H1 (cell line): ENCODE measurements at regions not wholly inside any gene's neighbourhood (a gene's known extent, or its start where the extent isn't known, plus 50 kb on each side); places are given as distances from the start of the nearest gene placed in this dataset.

Experiments used
- CTCF ChIA-PET: fragments of 300-600 bp; sonication (Branson Sonifier 250); formaldehyde crosslinking; loops from one replicate; lab custom pipeline; 2021; ENCODE audit not compliant: partially characterized antibody; lab: Charles Lee
- POLR2A ChIA-PET: fragments of 300-600 bp; sonication (Branson Sonifier 250); formaldehyde crosslinking; loops from one replicate; lab custom pipeline; 2021; ENCODE audit warnings: inconsistent platforms; ENCODE audit not compliant: partially characterized antibody; lab: Charles Lee
- DNase-seq, 2 experiments: peaks; one replicate each; pipeline versions ENCODE4 v3.0.0 to v3.0.0-alpha.2; 2010 to 2022; ENCODE audit warnings: low spot score in 2 of 2, low read depth in 1 of 2, mixed read lengths in 1 of 2
- FAIRE-seq: peaks from 2 replicates; lab custom pipeline; 2011; peaks lifted over from hg19 to GRCh38; lab: Jason Lieb, UNC
- H2AFZ ChIP-seq: 2 replicates; pipeline ENCODE4 v1.8.1; 2012; ENCODE audit warnings: low read length, inconsistent platforms
- H2AK5ac ChIP-seq: 2 replicates; pipeline ENCODE4 v1.6.1; 2013; ENCODE audit warnings: low read depth, low read length
- H2BK120ac ChIP-seq: replicated peaks from 2 replicates; pipeline ENCODE3; 2013; ENCODE audit warnings: low read depth, low read length, inconsistent platforms
- H2BK12ac ChIP-seq: 2 replicates; pipeline ENCODE4 v1.6.1; 2013; ENCODE audit warnings: low read depth, low read length
- H2BK15ac ChIP-seq: 2 replicates; pipeline ENCODE4 v1.6.1; 2013; ENCODE audit warnings: low read length
- H2BK20ac ChIP-seq: 2 replicates; pipeline ENCODE4 v1.6.1; 2013; ENCODE audit warnings: low read length
- H2BK5ac ChIP-seq: 2 replicates; pipeline ENCODE4 v1.6.1; 2013; ENCODE audit warnings: low read depth, low read length
- H3K14ac ChIP-seq: 2 replicates; pipeline ENCODE4 v1.6.1; 2013; ENCODE audit warnings: inconsistent platforms; ENCODE audit not compliant: insufficient read length
- H3K18ac ChIP-seq: 2 replicates; pipeline ENCODE4 v1.6.1; 2013; ENCODE audit warnings: low read length; ENCODE audit errors: extremely low read depth
- H3K23ac ChIP-seq: 2 replicates; pipeline ENCODE4 v1.6.1; 2013; ENCODE audit warnings: inconsistent platforms; ENCODE audit not compliant: insufficient read length
- H3K23me2 ChIP-seq: 2 replicates; pipeline ENCODE4 v1.6.1; 2013; ENCODE audit warnings: low read depth, low read length
- H3K27ac ChIP-seq: 2 replicates; pipeline ENCODE4 v1.6.1; 2011; ENCODE audit warnings: low read depth, low read length, inconsistent platforms
- H3K27me3 ChIP-seq, 4 experiments: replicated peaks in 1 of 4; 1 replicate in 1 of 4; 2 replicates in 3 of 4; pipeline versions ENCODE4 v1.6.1 to v1.8.1; 2011 to 2013; ENCODE audit warnings: low read length in 3 of 4, mild to moderate bottlenecking in 3 of 4, inconsistent platforms in 2 of 4, mixed read lengths in 2 of 4, moderate library complexity in 1 of 4; ENCODE audit not compliant: control insufficient read depth in 3 of 4, insufficient read depth in 3 of 4; ENCODE audit errors: extremely low read depth in 1 of 4
- H3K36me3 ChIP-seq, 4 experiments: 2 replicates each; pipeline versions ENCODE4 v1.6.1 to v1.8.1; 2011 to 2013; ENCODE audit warnings: mild to moderate bottlenecking in 4 of 4, low read length in 3 of 4, moderate library complexity in 2 of 4, control low read depth in 1 of 4, inconsistent platforms in 1 of 4; ENCODE audit not compliant: insufficient read depth in 4 of 4, control insufficient read depth in 2 of 4
- H3K4ac ChIP-seq: replicated peaks from 2 replicates; pipeline ENCODE3; 2013; ENCODE audit warnings: low read length, low read depth, mixed read lengths, inconsistent platforms; ENCODE audit not compliant: insufficient read length
- H3K4me1 ChIP-seq, 4 experiments: replicated peaks in 1 of 4; 1 replicate in 1 of 4; 2 replicates in 3 of 4; pipeline versions ENCODE4 v1.6.1 to v1.8.1; 2011 to 2013; ENCODE audit warnings: low read length in 3 of 4, inconsistent platforms in 2 of 4, mixed read lengths in 1 of 4; ENCODE audit not compliant: insufficient read depth in 4 of 4, control insufficient read depth in 3 of 4
- H3K4me2 ChIP-seq, 2 experiments: 2 replicates each; pipeline versions ENCODE4 v1.6.1 to v1.8.1; 2011 to 2013; ENCODE audit warnings: low read depth in 2 of 2, low read length in 2 of 2, control low read depth in 1 of 2, inconsistent platforms in 1 of 2, mild to moderate bottlenecking in 1 of 2; ENCODE audit not compliant: insufficient read depth in 1 of 2
- H3K4me3 ChIP-seq, 4 experiments: fragments of 200-600, 300-600 bp in 1 of 4; sonication (generic), shearing (Covaris generic), sonication (Bioruptor Twin) in 1 of 4; 2 replicates each; pipeline versions ENCODE4 v1.5.1 to v1.8.1; 2011 to 2016; ENCODE audit warnings: low read length in 4 of 4, low read depth in 3 of 4, control low read depth in 2 of 4, inconsistent platforms in 2 of 4, mild to moderate bottlenecking in 2 of 4, mixed read lengths in 1 of 4, moderate library complexity in 1 of 4; ENCODE audit not compliant: insufficient read depth in 2 of 4; ENCODE audit errors: extremely low read depth in 1 of 4
- H3K56ac ChIP-seq: replicated peaks from 2 replicates; pipeline ENCODE3; 2013; ENCODE audit warnings: low read depth, mild to moderate bottlenecking, mixed read lengths, low read length, inconsistent platforms; ENCODE audit not compliant: insufficient read length
- H3K79me1 ChIP-seq: 2 replicates; pipeline ENCODE4 v1.6.1; 2013; ENCODE audit warnings: low read depth, low read length, control low read depth
- H3K79me2 ChIP-seq, 2 experiments: 2 replicates each; pipeline versions ENCODE4 v1.6.1 to v1.8.1; 2012 to 2013; ENCODE audit warnings: low read length in 2 of 2, mild to moderate bottlenecking in 2 of 2, inconsistent platforms in 1 of 2; ENCODE audit not compliant: insufficient read depth in 2 of 2, control insufficient read depth in 1 of 2
- H3K9ac ChIP-seq, 4 experiments: replicated peaks in 1 of 4; 1 replicate in 1 of 4; 2 replicates in 3 of 4; pipeline versions ENCODE4 v1.6.1 to v1.8.1; 2011 to 2013; ENCODE audit warnings: low read depth in 3 of 4, low read length in 3 of 4, control low read depth in 2 of 4, mild to moderate bottlenecking in 2 of 4, moderate library complexity in 2 of 4, inconsistent platforms in 1 of 4; ENCODE audit errors: extremely low read depth in 1 of 4
- H3K9me3 ChIP-seq, 2 experiments: 2 replicates each; pipeline versions ENCODE4 v1.6.1 to v1.8.1; 2012 to 2013; ENCODE audit warnings: mild to moderate bottlenecking in 2 of 2, moderate library complexity in 2 of 2, control low read depth in 1 of 2, inconsistent platforms in 1 of 2, low read depth in 1 of 2, low read length in 1 of 2, mixed read lengths in 1 of 2; ENCODE audit not compliant: insufficient read depth in 2 of 2
- H4K20me1 ChIP-seq, 2 experiments: replicated peaks in 1 of 2; 2 replicates each; pipeline versions ENCODE3 to v1.8.1; 2011 to 2013; ENCODE audit warnings: inconsistent platforms in 2 of 2, low read length in 2 of 2, mild to moderate bottlenecking in 1 of 2; ENCODE audit not compliant: insufficient read depth in 2 of 2, control insufficient read depth in 1 of 2
- H4K5ac ChIP-seq: 2 replicates; pipeline ENCODE4 v1.6.1; 2013; ENCODE audit warnings: low read length, low read depth, mixed read lengths, inconsistent platforms; ENCODE audit not compliant: insufficient read length
- H4K8ac ChIP-seq: 2 replicates; pipeline ENCODE4 v1.8.0; 2013; ENCODE audit warnings: mild to moderate bottlenecking, moderate library complexity, low read length, inconsistent platforms; ENCODE audit not compliant: insufficient read depth; ENCODE audit errors: extremely low read depth
- H4K91ac ChIP-seq: replicated peaks from 2 replicates; pipeline ENCODE3; 2013; ENCODE audit warnings: low read length, mixed read lengths, inconsistent platforms; ENCODE audit not compliant: insufficient read length
- MAFK ChIP-seq: IDR thresholded peaks from 2 replicates; pipeline ENCODE4 v1.6.1; 2012; ENCODE audit warnings: low read depth, mild to moderate bottlenecking, improper control_type of control experiment, low read length
- WGBS, 2 experiments: shearing (Covaris generic) in 1 of 2; methylation state at CpG; one replicate each; pipeline versions ENCODE4 v1.1.6 to v1.1.7; 2013 to 2015; ENCODE audit warnings: low lambda C conversion rate in 2 of 2, mixed read lengths in 2 of 2, inconsistent platforms in 1 of 2, low coverage in 1 of 2, missing lambda C conversion rate in 1 of 2; ENCODE audit not compliant: insufficient replicate concordance in 2 of 2, insufficient coverage in 1 of 2, insufficient read length in 1 of 2; ENCODE audit errors: extremely low coverage in 1 of 2, missing lambda C conversion rate in 1 of 2; 5-methylcytosine and 5-hydroxymethylcytosine counted together

DNA sequence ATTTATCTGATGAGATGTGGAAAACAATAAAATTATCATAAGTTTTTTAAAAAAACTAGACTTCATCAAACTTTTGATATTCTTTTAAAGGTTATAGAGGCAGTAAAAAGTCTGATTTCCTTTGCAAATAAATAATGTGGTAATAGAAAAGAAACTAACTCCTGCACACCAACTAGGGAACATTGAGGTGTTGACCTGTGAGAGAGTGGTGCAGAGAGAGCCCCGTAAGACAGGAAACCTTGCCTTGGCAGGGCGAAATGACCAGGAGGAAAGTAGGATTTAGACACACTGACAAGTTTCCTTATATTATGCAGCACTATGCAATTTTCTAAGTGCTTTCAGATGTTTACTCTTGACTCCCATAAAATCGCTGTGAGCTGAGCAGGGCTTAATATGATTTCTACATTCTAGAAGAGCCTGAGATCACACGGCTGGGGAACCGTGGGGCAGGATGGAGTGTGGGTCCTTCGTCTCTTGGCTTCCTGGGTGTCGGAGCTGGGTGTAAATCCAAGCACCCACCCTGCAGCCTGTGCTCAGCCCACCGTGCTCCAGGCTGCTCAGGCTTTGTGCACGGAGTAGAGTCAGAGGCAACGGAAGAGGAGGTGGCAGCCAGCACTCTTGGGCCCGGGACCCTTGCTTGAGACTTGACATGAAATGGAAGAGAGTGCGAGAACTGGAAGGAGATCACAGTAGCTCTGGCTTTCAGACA lies 61.3 kb upstream of the FOXQ1 start:
- Histone ChIP-seq H2AFZ (no peak overlapping the region), H3K27me3 (no peaks in the 10 kb centered on the region), H3K4me1 (no peaks in the 10 kb centered on the region), H3K79me2 (no peaks in the 10 kb centered on the region), H2BK20ac (no peak overlapping the region), H2BK12ac (no peak overlapping the region), H3K4ac (no peak overlapping the region), H4K5ac (no peak overlapping the region), H3K23ac (no peak overlapping the region), H3K4me2 (no peak overlapping the region), H4K91ac (no peak overlapping the region), H4K8ac (no peak overlapping the region), H4K20me1 (no peaks in the 10 kb centered on the region), H3K18ac (no peak overlapping the region), H3K4me3 (no peak overlapping the region), H2BK120ac (no peak overlapping the region), H3K9ac (no peak overlapping the region), H2BK5ac (no peak overlapping the region), H3K56ac (no peak overlapping the region), H2BK15ac (no peak overlapping the region), H3K23me2 (no peaks in the 10 kb centered on the region), H2AK5ac (no peak overlapping the region), H3K14ac (no peak overlapping the region), H3K36me3 (no peaks in the 10 kb centered on the region), H3K9me3 (no peaks in the 10 kb centered on the region), H3K27ac (no peak overlapping the region), H3K79me1 (no peaks in the 10 kb centered on the region)
- CTCF ChIA-PET, result interaction anchor here (0.7 kb wide), 1 partner anchor 1134 kb away, joined by 3 read pairs; no protein-coding TSS in a partner anchor
- POLR2A ChIA-PET, result no interaction called here
- no peak for DNase-seq
- 93% methylated on average over 12 of the region's 12 CpGs; no CpG with 5 or more reads in 1 of the 2 experiments for WGBS, 2 experiments
- TF ChIP-seq MAFK, result no peak
- no peak for FAIRE-seq
